Tibial nerve (tissue), 3 donors: ENCODE measurements at regions not wholly inside any gene's neighbourhood (a gene's known extent, or its start where the extent isn't known, plus 50 kb on each side); places are given as distances from the start of the nearest gene placed in this dataset.

Experiments
- CTCF ChIP-seq, 5 experiments: fragments of 200-600 bp in 3 of 5; fragments of 450-650 bp in 2 of 5; sonication (generic) in 3 of 5; IDR thresholded peaks; one replicate each; pipeline ENCODE4 v1.5.1; 2016 to 2019; ENCODE audit warnings: antibody characterized with exemption in 5 of 5, mild to moderate bottlenecking in 3 of 5, moderate library complexity in 2 of 5
- POLR2A ChIP-seq, 2 donors: fragments of 450-650 bp; IDR thresholded peaks; one replicate each; pipeline ENCODE4 v1.6.1; 2017; ENCODE audit warnings: antibody characterized with exemption in 2 of 2, mild to moderate bottlenecking in 2 of 2, moderate library complexity in 2 of 2

- TF ChIP-seq POLR2A (IDR thresholded peaks at IDR 0.05) (no peak), CTCF (IDR thresholded peaks at IDR 0.05) (no peak)
Measured at GRCh38 chr2:126986631-126987187, 88.0 kb downstream of the TEX51 start.
